ENCODE measurements at regions not wholly inside any gene's neighbourhood (a gene's known extent, or its start where the extent isn't known, plus 50 kb on each side); places are given as distances from the start of the nearest gene placed in this dataset.

DNA sequence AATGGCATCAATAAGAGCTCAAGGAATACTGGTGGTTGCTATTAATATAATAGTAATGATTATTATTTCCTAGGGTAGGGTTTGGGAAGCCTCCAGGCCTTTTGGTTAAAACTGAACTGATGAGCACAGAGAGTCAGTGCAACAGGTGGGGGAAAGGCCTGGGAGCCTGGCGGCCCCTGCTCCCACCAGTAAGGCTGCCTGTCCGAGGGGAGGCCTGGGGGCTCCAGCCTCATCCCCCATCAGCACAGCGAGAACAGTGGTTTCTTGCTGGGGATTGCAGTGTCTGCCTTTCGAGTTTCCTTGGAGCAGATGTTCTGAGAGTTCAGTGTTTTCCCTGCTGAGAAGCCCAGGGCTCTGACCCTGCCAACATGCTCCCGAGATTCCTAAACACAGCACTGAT lies 340.4 kb downstream of the CDH26 start:
- H3K4me1 Mint-ChIP-seq = peaks cover 17% of the 10 kb centered on the region
- no peaks in the 10 kb centered on the region for H3K9me3 ChIP-seq (ENCODE audit: control insufficient read depth, low read length)

GRCh38 chr20:60299951-60300350 lies 341.7 kb downstream of the CDH26 start:
- Histone ChIP-seq H3K27me3 (ENCODE audit: control insufficient read depth, insufficient read depth, low read length, poor library complexity, severe bottlenecking) (no peaks in the 10 kb centered on the region), H3K4me3 (ENCODE audit: low read length) (no peak overlapping the region), H3K9ac (ENCODE audit: extremely low read depth, low read length, poor library complexity, severe bottlenecking) (no peak overlapping the region), H3K9me3 (ENCODE audit: control insufficient read depth, low read length) (no peaks in the 10 kb centered on the region), H3K4me1 (ENCODE audit: control insufficient read depth, insufficient read depth, low read length) (peaks cover 4% of the 10 kb centered on the region), H3K36me3 (ENCODE audit: control insufficient read depth, insufficient read depth, low read length) (no peaks in the 10 kb centered on the region), H3K27ac (ENCODE audit: low read depth, low read length) (no peak overlapping the region)
- TF ChIP-seq, protein P1, sequence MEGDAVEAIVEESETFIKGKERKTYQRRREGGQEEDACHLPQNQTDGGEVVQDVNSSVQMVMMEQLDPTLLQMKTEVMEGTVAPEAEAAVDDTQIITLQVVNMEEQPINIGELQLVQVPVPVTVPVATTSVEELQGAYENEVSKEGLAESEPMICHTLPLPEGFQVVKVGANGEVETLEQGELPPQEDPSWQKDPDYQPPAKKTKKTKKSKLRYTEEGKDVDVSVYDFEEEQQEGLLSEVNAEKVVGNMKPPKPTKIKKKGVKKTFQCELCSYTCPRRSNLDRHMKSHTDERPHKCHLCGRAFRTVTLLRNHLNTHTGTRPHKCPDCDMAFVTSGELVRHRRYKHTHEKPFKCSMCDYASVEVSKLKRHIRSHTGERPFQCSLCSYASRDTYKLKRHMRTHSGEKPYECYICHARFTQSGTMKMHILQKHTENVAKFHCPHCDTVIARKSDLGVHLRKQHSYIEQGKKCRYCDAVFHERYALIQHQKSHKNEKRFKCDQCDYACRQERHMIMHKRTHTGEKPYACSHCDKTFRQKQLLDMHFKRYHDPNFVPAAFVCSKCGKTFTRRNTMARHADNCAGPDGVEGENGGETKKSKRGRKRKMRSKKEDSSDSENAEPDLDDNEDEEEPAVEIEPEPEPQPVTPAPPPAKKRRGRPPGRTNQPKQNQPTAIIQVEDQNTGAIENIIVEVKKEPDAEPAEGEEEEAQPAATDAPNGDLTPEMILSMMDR (conservative IDR thresholded peaks at IDR 0.05) = no peak
- Mint-ChIP-seq H3K9me3 (peaks cover 2% of the 10 kb centered on the region), H3K4me3 (no peak overlapping the region), H3K36me3 (ENCODE audit: low read depth) (no peaks in the 10 kb centered on the region), H3K4me1 (peaks cover 17% of the 10 kb centered on the region), H3K27me3 (ENCODE audit: insufficient read depth) (peaks cover 16% of the 10 kb centered on the region), H3K27ac (no peak overlapping the region)
- DNase-seq = no peak
- 92% methylated on average over 11 to 12 of the region's 12 CpGs for WGBS, 2 experiments (ENCODE audit: insufficient coverage in 1 of 2, insufficient read length in 1 of 2)

More for the DNA sequence above, 340.4 kb downstream of the CDH26 start:
- Histone ChIP-seq H3K9ac (ENCODE audit: extremely low read depth, low read length, poor library complexity, severe bottlenecking) (no peak overlapping the region), H3K4me3 (ENCODE audit: low read length) (no peak overlapping the region), H3K4me1 (ENCODE audit: control insufficient read depth, insufficient read depth, low read length) (peaks cover 4% of the 10 kb centered on the region), H3K36me3 (ENCODE audit: control insufficient read depth, insufficient read depth, low read length) (no peaks in the 10 kb centered on the region), H3K27ac (ENCODE audit: low read depth, low read length) (no peak overlapping the region), H3K27me3 (ENCODE audit: control insufficient read depth, insufficient read depth, low read length, poor library complexity, severe bottlenecking) (no peaks in the 10 kb centered on the region)
- Mint-ChIP-seq H3K27me3 (ENCODE audit: insufficient read depth) (peaks cover 18% of the 10 kb centered on the region), H3K36me3 (ENCODE audit: low read depth) (no peaks in the 10 kb centered on the region), H3K4me3 (no peak overlapping the region), H3K9me3 (peaks cover 5% of the 10 kb centered on the region), H3K27ac (no peak overlapping the region)
- TF ChIP-seq, protein P1 (conservative IDR thresholded peaks at IDR 0.05) = no peak
- WGBS, 2 experiments (ENCODE audit: insufficient coverage in 1 of 2, insufficient read length in 1 of 2) = 84 to 90% methylated on average over 3 to 5 of the region's 5 CpGs
- DNase-seq = no peak

DNA sequence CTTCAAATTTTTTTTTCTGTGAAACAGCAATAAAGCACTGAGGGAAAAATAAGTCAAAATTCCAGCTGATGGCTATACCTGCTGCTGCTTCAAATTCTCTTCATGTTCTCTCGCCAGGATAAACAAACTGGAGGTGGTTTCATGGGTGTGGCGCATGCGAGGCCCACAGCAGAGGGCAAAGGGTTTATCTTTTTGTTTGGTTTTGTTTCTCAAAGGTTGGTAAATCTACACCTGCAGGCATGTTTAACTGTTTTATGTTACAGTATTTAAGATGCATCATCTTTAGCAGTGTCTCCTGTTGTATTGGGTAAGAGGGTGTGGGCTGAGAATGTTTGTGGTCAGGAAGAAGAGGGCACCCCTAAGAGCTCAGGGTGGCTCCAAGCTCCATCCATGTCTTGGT lies 342.2 kb downstream of the CDH26 start:
- H3K27me3 Mint-ChIP-seq (ENCODE audit: insufficient read depth) = peaks cover 14% of the 10 kb centered on the region
- no peak overlapping the region for H3K27ac ChIP-seq (ENCODE audit: low read depth, low read length)
- no peak overlapping the region for H3K4me3 Mint-ChIP-seq
- no peak overlapping the region for H3K27ac Mint-ChIP-seq
- no peaks in the 10 kb centered on the region for H3K36me3 ChIP-seq (ENCODE audit: control insufficient read depth, insufficient read depth, low read length)
- WGBS, 2 experiments (ENCODE audit: insufficient coverage in 1 of 2, insufficient read length in 1 of 2) = 97 to 100% methylated on average over 3 of the region's 3 CpGs
- H3K9ac ChIP-seq (ENCODE audit: extremely low read depth, low read length, poor library complexity, severe bottlenecking) = no peak overlapping the region
- H3K9me3 ChIP-seq (ENCODE audit: control insufficient read depth, low read length) = no peaks in the 10 kb centered on the region
- no peaks in the 10 kb centered on the region for H3K36me3 Mint-ChIP-seq (ENCODE audit: low read depth)
- TF ChIP-seq, protein P1 (conservative IDR thresholded peaks at IDR 0.05) = no peak
- DNase-seq = no peak
- no peak overlapping the region for H3K4me3 ChIP-seq (ENCODE audit: low read length)
- peaks cover 17% of the 10 kb centered on the region for H3K4me1 Mint-ChIP-seq
- no peaks in the 10 kb centered on the region for H3K27me3 ChIP-seq (ENCODE audit: control insufficient read depth, insufficient read depth, low read length, poor library complexity, severe bottlenecking)
- H3K9me3 Mint-ChIP-seq = peaks cover 2% of the 10 kb centered on the region
- peaks cover 4% of the 10 kb centered on the region for H3K4me1 ChIP-seq (ENCODE audit: control insufficient read depth, insufficient read depth, low read length)

Measured in endodermal cell (in vitro differentiated cells).